ENCODE measurements at regions not wholly inside any gene's neighbourhood (a gene's known extent, or its start where the extent isn't known, plus 50 kb on each side); places are given as distances from the start of the nearest gene placed in this dataset.
"Not testable (repeated sequence)": the region's sequence is repeated elsewhere in the genome, so short reads cannot be mapped to it uniquely, and the experiment has no call there.

- DNase-seq (ENCODE audit: low spot score); intact Hi-C loops (cut with DNase I): not testable (repeated sequence)
These were observed 94.3 kb downstream of the XKR3 start for GRCh38 chr22:16730894-16731293.

GRCh38 chr22:16727491-16727890, 97.7 kb downstream of the XKR3 start:
- DNase-seq (ENCODE audit: low spot score); intact Hi-C loops (cut with DNase I): not testable (repeated sequence)

- DNase-seq (ENCODE audit: low spot score); intact Hi-C loops (cut with DNase I): not testable (repeated sequence)
These were observed 102.0 kb downstream of the XKR3 start for GRCh38 chr22:16723241-16723640.

GRCh38 chr22:16722564-16722963, 102.6 kb downstream of the XKR3 start:
- intact Hi-C loops (cut with DNase I); DNase-seq (ENCODE audit: low spot score): not testable (repeated sequence)

- DNase-seq (ENCODE audit: low spot score), result no peak
- intact Hi-C loops (cut with DNase I), result no loop called here
These were observed 103.2 kb downstream of the XKR3 start for GRCh38 chr22:16721961-16722360.

GRCh38 chr22:16717699-16718558, 107.3 kb downstream of the XKR3 start:
- DNase-seq (ENCODE audit: low spot score), result peak; percentile 74
- intact Hi-C loops (cut with DNase I), result no loop called here

- DNase-seq (ENCODE audit: low spot score); intact Hi-C loops (cut with DNase I): not testable (repeated sequence)
These were observed 110.6 kb downstream of the XKR3 start for GRCh38 chr22:16714568-16714967.

- intact Hi-C loops (cut with DNase I); DNase-seq (ENCODE audit: low spot score): not testable (repeated sequence)
These were observed 109.8 kb upstream of the CCT8L2 start for GRCh38 chr22:16702318-16702870.

GRCh38 chr22:16700390-16700789, 107.8 kb upstream of the CCT8L2 start:
- intact Hi-C loops (cut with DNase I); DNase-seq (ENCODE audit: low spot score): not testable (repeated sequence)

- intact Hi-C loops (cut with DNase I), result no loop called here
- DNase-seq (ENCODE audit: low spot score), result no peak
These were observed 106.7 kb upstream of the CCT8L2 start for GRCh38 chr22:16699326-16699725.

- intact Hi-C loops (cut with DNase I); DNase-seq (ENCODE audit: low spot score): not testable (repeated sequence)
These were observed 105.0 kb upstream of the CCT8L2 start for GRCh38 chr22:16697492-16698044.

- DNase-seq (ENCODE audit: low spot score); intact Hi-C loops (cut with DNase I): not testable (repeated sequence)
These were observed 104.3 kb upstream of the CCT8L2 start for GRCh38 chr22:16696900-16697299.

- DNase-seq (ENCODE audit: low spot score), result no peak
- intact Hi-C loops (cut with DNase I), result no loop called here
These were observed 102.7 kb upstream of the CCT8L2 start for GRCh38 chr22:16695261-16695660.

- not testable (repeated sequence) for DNase-seq (ENCODE audit: low spot score)
These were observed 101.1 kb upstream of the CCT8L2 start for GRCh38 chr22:16693747-16694146.

GRCh38 chr22:16689358-16689757, 96.7 kb upstream of the CCT8L2 start:
- DNase-seq (ENCODE audit: low spot score); intact Hi-C loops (cut with DNase I): not testable (repeated sequence)

More at GRCh38 chr22:16693747-16694146, 101.1 kb upstream of the CCT8L2 start:
- intact Hi-C loops (cut with DNase I), result not testable (repeated sequence)

- DNase-seq (ENCODE audit: low spot score); intact Hi-C loops (cut with DNase I): not testable (repeated sequence)
These were observed 88.7 kb upstream of the CCT8L2 start for GRCh38 chr22:16681290-16681689.

- DNase-seq (ENCODE audit: low spot score); intact Hi-C loops (cut with DNase I): not testable (repeated sequence)
These were observed 87.7 kb upstream of the CCT8L2 start for GRCh38 chr22:16680209-16680899.

GRCh38 chr22:16679191-16679834, 86.7 kb upstream of the CCT8L2 start:
- intact Hi-C loops (cut with DNase I); DNase-seq (ENCODE audit: low spot score): not testable (repeated sequence)

GRCh38 chr22:16673433-16673832, 80.8 kb upstream of the CCT8L2 start:
- DNase-seq (ENCODE audit: low spot score); intact Hi-C loops (cut with DNase I): not testable (repeated sequence)

Measured in posterior vena cava (tissue), 2 donors.